Prostate gland (tissue), 2 donors: ENCODE measurements at regions not wholly inside any gene's neighbourhood (a gene's known extent, or its start where the extent isn't known, plus 50 kb on each side); places are given as distances from the start of the nearest gene placed in this dataset.

Experiments used
- DNase-seq: peaks from one replicate; pipeline ENCODE4 v3.0.0-alpha.2; 2019; ENCODE audit warnings: low spot score
- H3K27ac ChIP-seq, 2 donors: fragments of 200-600 bp; sonication (generic); 2 replicates each; pipeline ENCODE4 v1.5.1; 2017 to 2019
- H3K27me3 ChIP-seq: fragments of 200-600 bp; sonication (generic); replicated peaks from 2 replicates; pipeline ENCODE4 v1.5.1; 2019; ENCODE audit not compliant: insufficient read depth
- H3K36me3 ChIP-seq, 2 donors: fragments of 200-600 bp; sonication (generic); 1 replicate in 1 of 2; 2 replicates in 1 of 2; pipeline versions ENCODE4 v1.5.1 to v1.8.1; 2017 to 2019
- H3K4me1 ChIP-seq: fragments of 200-600 bp; sonication (generic); replicated peaks from 2 replicates; pipeline ENCODE4 v1.5.1; 2019
- H3K4me3 ChIP-seq, 2 donors: fragments of 200-600 bp; sonication (generic); 2 replicates each; pipeline ENCODE4 v1.5.1; 2017 to 2019
- H3K9me3 ChIP-seq: fragments of 200-600 bp; sonication (generic); 2 replicates; pipeline ENCODE4 v1.5.1; 2017
- CTCF ChIP-seq, 4 experiments: fragments of 200-600 bp in 2 of 4; fragments of 450-650 bp in 2 of 4; sonication (generic) in 2 of 4; IDR thresholded peaks; 1 replicate in 3 of 4; 2 replicates in 1 of 4; pipeline ENCODE4 v1.5.1; 2016 to 2019; ENCODE audit warnings: antibody characterized with exemption in 4 of 4, mild to moderate bottlenecking in 2 of 4, moderate library complexity in 2 of 4
- POLR2A ChIP-seq: fragments of 450-650 bp; IDR thresholded peaks from one replicate; pipeline ENCODE4 v1.6.1; 2016; ENCODE audit warnings: antibody characterized with exemption, mild to moderate bottlenecking
- POLR2AphosphoS5 ChIP-seq: sonication (generic); formaldehyde crosslinking; IDR thresholded peaks from one replicate; pipeline ENCODE4 v1.6.1; 2017; ENCODE audit warnings: antibody characterized with exemption
- WGBS: methylation state at CpG from one replicate; pipeline ENCODE4 v1.1.5; 2018; 5-methylcytosine and 5-hydroxymethylcytosine counted together
- intact Hi-C: fragments of 100-400 bp; cut with DNase I; formaldehyde crosslinking; loops from one replicate; pipeline ENCODE4 v1.14.2; 2022

GRCh38 chr10:109743146-109743545 lies 180.2 kb downstream of the XPNPEP1 start:
- H3K36me3 ChIP-seq = no peaks in the 10 kb centered on the region

GRCh38 chr10:109741712-109742111 lies 181.6 kb downstream of the XPNPEP1 start:
- Histone ChIP-seq H3K27ac (no peak overlapping the region), H3K9me3 (no peaks in the 10 kb centered on the region), H3K36me3 (no peaks in the 10 kb centered on the region), H3K4me1 (no peaks in the 10 kb centered on the region), H3K27me3 (no peaks in the 10 kb centered on the region), H3K4me3 (no peak overlapping the region)
- TF ChIP-seq POLR2AphosphoS5 = no peak
- no peak for TF ChIP-seq CTCF (IDR thresholded peaks at IDR 0.05)
- TF ChIP-seq POLR2A = no peak
- 94% methylated on average over 2 of the region's 2 CpGs for WGBS
- no peak for DNase-seq
- intact Hi-C loops = no loop called here

More at GRCh38 chr10:109743146-109743545, 180.2 kb downstream of the XPNPEP1 start:
- TF ChIP-seq CTCF (IDR thresholded peaks at IDR 0.05) (no peak), POLR2AphosphoS5 (no peak), POLR2A (no peak)
- H3K9me3 ChIP-seq = no peaks in the 10 kb centered on the region
- 70% methylated on average over 5 of the region's 5 CpGs for WGBS
- H3K27me3 ChIP-seq = no peaks in the 10 kb centered on the region
- intact Hi-C loops = no loop called here
- no peaks in the 10 kb centered on the region for H3K4me1 ChIP-seq
- no peak overlapping the region for H3K27ac ChIP-seq
- no peak for DNase-seq
- no peak overlapping the region for H3K4me3 ChIP-seq

GRCh38 chr10:109740436-109740835 lies 182.9 kb downstream of the XPNPEP1 start:
- DNase-seq = no peak

GRCh38 chr10:109737626-109738025 lies 185.7 kb downstream of the XPNPEP1 start:
- WGBS = 84% methylated on average over 5 of the region's 5 CpGs
- no peaks in the 10 kb centered on the region for H3K9me3 ChIP-seq
- no peak for DNase-seq

More at GRCh38 chr10:109740436-109740835, 182.9 kb downstream of the XPNPEP1 start:
- Histone ChIP-seq H3K36me3 (no peaks in the 10 kb centered on the region), H3K27ac (no peak overlapping the region), H3K4me3 (no peak overlapping the region), H3K4me1 (no peaks in the 10 kb centered on the region), H3K9me3 (no peaks in the 10 kb centered on the region), H3K27me3 (no peaks in the 10 kb centered on the region)
- intact Hi-C loops = no loop called here
- 68% methylated on average over 3 of the region's 3 CpGs for WGBS
- no peak for TF ChIP-seq CTCF (IDR thresholded peaks at IDR 0.05)

More at GRCh38 chr10:109737626-109738025, 185.7 kb downstream of the XPNPEP1 start:
- H3K27me3 ChIP-seq = no peaks in the 10 kb centered on the region
- intact Hi-C loops = no loop called here
- H3K27ac ChIP-seq = no peak overlapping the region
- H3K4me3 ChIP-seq = no peak overlapping the region
- no peaks in the 10 kb centered on the region for H3K4me1 ChIP-seq
- no peaks in the 10 kb centered on the region for H3K36me3 ChIP-seq
- no peak for TF ChIP-seq CTCF (IDR thresholded peaks at IDR 0.05)
- no peak for TF ChIP-seq POLR2A
- TF ChIP-seq POLR2AphosphoS5 = no peak
